SH-SY5Y (cell line): ENCODE measurements at regions not wholly inside any gene's neighbourhood (a gene's known extent, or its start where the extent isn't known, plus 50 kb on each side); places are given as distances from the start of the nearest gene placed in this dataset.

Source experiments
- GATA2 ChIP-seq: IDR thresholded peaks from 2 replicates; pipeline ENCODE4 v1.6.1; 2011; ENCODE audit warnings: mild to moderate bottlenecking, low read depth, low read length
- GATA3 ChIP-seq: IDR thresholded peaks from 2 replicates; pipeline ENCODE4 v1.6.1; 2011; ENCODE audit warnings: low read depth, mild to moderate bottlenecking, low read length, moderate library complexity

DNA sequence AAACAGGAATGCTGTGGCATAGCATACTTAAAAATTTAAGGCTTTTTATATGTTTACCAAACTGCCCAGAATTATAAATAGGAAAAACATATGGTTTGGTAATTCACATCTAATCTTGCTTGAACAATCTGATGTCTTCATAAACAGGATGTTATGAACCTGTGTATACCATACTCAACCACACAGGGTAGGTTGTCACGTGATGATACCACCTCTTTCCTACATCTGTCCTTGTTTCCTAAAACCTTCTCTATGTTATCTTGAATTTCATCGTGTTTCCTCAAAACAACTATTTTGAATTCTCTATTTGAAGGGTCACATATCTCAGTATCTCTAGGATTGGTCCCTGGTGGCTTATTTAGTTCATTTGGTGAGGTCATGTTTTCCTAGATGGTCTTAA is 631.0 kb upstream of the PKN2 start:
- no peak for TF ChIP-seq GATA2
- no peak for TF ChIP-seq GATA3
